HCEC 1CT (cell line): ENCODE measurements at regions not wholly inside any gene's neighbourhood (a gene's known extent, or its start where the extent isn't known, plus 50 kb on each side); places are given as distances from the start of the nearest gene placed in this dataset.
"Not testable (repeated sequence)": the region's sequence is repeated elsewhere in the genome, so short reads cannot be mapped to it uniquely, and the experiment has no call there.

Source experiments
- DNase-seq: peaks from one replicate; pipeline ENCODE4 v3.0.0-alpha.2; 2017

DNA sequence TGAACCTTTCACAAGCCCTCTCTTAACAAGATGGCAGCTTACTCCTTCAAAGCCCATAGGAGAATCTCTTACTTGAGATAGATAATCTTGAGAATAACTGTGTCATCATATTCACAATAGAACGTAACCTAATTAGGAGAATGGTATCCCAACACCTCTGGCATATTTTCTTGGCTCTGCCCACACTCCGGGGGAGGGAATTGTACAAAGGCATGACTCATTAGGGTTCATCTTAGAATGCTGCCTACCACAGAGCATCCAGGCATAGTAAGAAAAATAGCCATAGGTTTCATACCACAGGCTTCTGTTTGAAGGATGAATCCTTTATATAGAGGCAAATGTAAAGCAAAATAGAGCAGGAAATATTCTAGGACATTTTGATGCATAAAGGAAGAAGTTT is 1100.6 kb upstream of the CITED2 start:
- DNase-seq = no peak

DNA sequence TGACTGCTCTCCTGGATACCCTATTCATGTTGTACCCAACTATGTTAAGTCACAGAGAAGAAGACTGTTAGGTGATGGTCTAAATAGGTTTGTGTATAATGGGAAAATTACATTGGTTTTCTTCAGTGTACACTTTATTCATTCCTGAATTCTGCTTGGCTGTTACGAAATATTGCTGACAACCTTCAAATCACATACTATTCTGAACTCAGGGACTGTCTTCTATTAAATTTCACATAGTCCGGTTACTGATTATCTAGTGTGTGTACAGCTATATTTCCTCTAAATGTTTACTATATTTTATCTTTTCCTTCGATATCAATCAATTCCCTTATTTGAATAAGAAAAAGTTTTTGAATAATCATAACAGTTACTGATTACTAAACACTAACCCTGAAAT is 1090.3 kb upstream of the CITED2 start:
- no peak for DNase-seq

DNA sequence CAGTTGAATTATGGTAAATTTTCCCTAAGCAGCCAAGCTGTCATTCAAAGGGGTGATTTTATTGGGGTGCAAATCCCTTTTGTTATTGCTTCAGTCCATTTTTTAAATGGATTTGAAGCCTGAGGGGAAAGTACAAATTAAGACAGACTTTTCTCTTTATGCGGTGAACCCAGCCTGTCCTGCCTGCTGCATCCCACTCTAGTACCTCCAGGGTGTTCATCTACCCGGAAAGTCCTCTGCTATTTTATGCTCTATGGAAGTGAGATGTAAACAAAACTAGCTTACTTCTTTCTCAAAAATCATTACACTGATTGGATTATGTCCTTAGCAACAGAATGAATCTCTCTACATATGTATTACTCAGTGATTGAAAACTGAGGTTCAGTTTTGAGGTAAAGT is 1088.9 kb upstream of the CITED2 start:
- DNase-seq = peak; percentile 14

DNA sequence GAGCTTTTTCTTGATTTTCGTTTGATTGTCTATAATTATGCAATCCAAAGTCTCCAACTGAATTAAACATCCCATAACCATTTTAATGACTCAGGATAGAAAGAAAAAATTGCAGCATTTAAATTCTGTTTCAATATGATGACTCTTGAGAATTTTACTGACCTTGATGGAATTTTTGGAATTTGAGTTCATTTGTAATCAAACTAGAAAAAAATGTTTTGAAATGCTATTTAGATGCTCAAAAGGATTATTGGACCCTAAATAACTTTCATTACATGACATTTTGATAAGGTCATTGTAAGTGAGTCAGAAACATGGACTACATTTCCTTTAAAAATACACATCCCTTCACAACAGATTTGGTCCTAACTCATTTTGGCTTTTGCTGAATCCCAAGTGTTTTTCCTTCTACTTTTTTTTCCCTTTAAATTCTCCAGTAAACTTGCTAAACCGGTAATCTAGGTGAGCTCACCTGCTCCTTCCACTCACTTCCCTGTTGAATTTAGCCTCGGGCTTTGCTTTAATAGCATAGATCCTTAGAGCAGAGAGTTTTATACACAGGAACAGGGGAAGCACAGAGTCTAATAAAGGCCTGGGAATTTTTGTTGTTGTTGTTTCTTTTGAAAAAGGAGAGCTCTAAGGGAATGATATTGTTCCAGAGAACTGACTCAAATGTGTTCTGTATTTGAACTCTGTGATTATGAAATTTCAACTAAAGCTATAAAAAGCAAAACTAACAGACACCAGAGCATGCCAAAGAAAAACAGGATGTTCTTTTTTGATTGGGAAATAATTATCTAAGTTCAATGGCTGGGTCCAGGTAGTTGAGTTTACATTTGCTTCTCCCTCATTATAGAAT is 1088.2 kb upstream of the CITED2 start:
- DNase-seq = peak; percentile 88

DNA sequence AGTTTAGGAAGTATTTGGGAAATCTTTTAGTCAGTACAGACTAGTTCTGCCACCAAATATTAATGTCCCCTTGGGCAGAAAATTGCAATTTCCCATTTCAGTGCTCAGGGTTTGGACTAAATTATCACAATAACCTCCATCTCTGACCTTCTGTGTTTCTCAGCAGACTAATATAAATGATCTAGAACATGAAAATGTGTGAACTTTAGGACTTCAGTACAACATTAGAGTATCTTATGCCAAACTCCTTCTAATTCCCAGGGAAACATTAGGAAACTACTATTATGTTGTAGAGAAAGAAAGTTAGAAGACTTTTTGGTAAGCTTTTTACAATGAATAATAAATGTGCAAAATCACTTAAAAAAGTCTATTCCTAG is 1087.6 kb upstream of the CITED2 start:
- DNase-seq = no peak

DNA sequence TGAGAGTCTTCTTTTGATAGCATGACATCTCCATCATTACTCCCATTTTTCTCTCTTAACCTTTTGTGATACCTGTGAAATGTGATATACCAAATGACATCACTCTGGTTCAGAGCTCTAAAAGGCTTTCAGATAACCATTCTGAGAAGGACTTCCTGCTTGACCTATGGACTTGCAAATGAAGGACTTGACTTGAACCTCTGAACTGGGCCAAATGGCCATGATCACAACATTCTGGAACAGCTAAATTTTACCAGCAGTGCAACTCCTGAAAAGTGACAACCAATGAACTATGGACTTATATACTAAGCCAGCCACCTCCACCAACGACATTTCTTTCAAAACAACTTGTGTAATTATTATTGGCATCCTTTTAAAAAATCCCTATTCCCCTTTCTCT is 1085.8 kb upstream of the CITED2 start:
- no peak for DNase-seq

DNA sequence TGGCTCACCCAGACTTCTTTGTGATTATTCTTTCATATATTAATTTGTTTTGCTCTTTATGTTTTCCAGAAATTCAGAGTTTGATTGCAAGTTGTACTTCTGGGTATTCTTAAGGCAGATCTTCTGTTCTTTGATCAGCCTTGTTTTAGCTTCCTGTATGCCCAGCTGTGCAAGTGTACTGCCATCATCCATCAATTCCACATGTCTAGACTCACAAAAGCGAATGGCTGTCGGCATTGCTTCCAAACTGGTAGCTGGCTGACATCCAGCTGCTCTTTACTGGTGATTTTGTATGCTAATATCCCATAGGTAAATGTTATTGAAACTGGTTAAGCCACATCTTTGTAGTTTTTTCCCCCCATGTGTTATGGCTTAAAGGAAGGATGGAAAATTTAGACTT is 1084.8 kb upstream of the CITED2 start:
- no peak for DNase-seq

DNA sequence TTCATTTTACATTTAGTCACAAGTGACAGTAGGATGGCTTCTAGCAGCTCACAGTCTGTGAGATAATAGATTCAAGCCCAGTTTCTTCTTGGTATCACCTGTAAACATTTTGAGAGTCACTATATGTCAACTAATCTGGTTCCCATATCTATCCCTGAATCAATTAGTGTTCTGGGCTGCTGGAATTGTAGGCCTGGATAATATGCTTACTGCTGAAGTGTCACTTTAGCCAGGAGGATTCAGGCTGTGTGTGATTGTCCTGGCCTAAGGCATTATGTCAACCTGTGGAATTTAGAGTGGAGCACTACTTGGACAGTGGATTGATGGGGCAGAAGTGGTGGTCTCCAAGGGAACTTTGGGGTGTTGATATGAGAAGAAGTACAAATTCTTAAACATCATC is 1071.8 kb upstream of the CITED2 start:
- no peak for DNase-seq

DNA sequence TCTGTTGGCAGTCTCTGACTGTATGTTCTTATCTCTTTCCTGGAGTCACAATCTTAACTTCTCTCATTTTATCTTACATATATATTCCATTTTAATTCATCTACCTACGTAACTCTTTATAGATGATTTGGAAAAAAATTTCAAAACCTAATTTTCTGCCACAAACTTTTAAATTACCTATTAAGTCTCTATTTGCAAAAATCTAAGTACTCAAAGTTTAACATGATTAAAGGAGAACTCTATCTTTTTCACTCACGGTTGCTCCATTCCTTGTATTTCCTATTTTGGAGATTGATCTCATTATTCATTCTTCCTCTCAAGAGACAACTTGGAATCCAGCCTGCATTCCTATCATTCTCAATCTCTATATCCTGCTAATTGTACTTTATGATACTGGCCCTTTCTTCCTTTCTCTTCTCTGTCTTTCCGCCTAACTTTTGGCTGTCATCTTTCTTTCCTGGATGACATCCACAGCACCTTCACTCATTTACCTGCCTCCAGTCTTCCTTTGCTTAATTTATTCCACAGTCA is 1071.1 kb upstream of the CITED2 start:
- peak; percentile 78 for DNase-seq

DNA sequence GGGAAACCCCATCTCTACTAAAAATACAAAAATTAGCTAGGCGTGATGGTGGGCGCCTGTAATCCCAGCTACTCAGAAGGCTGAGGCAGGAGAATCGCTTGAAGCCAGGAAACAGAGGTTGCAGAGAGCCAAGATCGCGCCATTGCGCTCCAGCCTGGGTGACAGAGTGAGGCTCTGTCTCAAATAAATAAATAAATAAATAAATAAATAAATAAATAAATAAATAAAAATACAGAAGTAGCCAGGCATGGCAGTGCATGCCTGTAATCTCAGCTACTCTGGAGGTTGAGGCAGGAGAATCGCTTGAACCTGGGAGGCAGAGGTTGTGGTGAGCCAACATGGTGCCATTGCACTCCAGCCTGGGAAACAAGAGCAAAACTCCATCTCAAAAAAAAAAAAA is 1068.7 kb upstream of the CITED2 start:
- DNase-seq = not testable (repeated sequence)

DNA sequence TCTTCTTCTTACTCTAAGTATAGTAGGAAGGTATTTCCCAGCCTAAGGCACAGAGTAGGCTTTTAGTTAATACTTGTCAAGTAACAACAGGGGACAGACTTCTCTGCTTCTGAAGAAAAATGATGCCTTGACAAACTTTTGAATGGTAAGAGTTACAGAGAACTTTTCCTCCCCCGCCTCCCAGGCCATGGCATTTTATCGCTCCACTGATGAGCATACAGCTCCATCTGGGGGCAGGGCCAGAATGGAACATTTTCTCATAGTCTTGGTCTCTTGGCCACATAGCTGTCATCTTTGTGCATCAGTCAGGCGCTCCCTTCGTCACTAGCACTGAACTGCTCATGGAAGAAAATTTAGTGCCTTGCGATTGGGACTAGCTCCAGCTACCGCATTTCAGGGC is 1066.8 kb upstream of the CITED2 start:
- peak; percentile 62 for DNase-seq

DNA sequence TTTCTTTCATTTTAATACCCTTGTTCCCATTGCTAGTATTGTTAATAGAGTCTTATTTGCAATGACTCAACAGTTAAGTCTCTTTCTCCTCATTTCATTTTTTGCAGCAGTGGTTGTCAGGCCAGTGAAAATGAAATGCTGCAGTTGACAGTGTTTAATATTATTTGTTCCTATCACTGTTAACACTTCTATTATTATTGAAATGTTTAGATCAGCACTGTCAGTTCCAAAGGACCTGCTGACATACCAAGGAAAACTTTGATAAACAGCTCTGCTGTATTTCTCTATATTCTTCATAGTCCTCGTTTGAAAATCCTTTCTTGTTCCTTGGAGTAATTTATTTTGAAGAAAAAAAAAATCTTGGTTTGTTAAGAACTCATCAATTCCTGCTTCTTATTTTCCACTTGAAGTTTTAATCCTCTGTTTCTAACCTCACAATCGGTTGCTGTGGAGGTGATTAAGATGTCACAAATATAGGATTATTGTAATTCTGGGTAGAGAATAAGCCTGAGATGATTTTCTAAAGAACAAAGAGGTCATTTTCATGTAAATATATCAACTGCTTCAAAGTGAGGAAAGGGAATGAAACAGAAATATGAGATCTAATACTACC is 1065.9 kb upstream of the CITED2 start:
- no peak for DNase-seq

DNA sequence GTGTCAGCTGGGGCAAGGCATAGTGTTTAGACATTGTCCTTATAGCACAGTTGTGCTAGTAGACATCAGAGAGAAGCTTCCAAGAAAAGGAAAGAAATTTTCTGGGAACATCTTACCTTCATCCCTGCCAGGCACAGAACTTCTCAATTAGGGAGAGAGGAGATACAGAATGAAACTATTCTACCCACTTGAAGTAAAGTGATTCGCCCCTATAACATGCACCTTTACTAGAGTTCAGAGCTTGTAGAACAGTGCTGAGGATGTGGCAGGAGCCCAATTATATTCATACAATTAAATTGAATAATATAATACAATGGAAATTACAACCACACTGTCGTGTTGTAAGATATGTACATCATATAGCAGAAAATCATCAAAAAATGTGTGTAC is 1063.9 kb upstream of the CITED2 start:
- DNase-seq = peak; percentile 13

DNA sequence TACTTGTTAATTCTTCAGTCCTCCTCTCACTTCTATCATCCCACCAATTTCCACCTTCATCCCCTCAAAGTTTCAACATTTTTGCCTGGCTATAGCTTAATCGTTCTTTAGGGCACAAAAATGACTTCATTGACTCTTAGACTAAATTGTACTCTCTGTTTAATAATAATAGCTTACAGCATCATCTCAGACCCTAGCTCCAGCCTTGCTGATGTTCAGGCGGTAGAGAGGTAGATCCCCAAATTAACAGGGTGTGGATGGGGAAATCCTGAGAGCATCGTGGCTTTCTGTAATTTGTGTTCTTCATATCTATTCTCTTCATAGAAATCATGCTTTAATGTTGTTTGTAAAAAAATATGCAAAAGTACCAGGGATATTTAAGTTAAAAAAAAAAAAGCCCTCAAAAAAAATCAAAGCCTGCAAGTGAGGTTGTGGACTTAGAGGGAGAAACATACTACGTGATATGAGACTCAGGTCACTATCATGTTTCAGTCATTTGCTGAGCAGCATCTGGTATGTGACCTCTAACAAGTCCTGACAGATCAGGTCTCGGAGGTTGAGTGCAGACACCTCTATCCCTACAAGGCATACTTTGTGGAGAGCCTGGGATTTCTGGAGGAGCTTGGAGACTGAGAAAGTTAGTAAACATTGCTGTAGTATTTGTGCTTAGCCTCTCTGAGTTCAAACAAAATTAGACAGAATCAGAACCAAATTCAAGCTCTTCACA is 1063.3 kb upstream of the CITED2 start:
- DNase-seq = no peak

DNA sequence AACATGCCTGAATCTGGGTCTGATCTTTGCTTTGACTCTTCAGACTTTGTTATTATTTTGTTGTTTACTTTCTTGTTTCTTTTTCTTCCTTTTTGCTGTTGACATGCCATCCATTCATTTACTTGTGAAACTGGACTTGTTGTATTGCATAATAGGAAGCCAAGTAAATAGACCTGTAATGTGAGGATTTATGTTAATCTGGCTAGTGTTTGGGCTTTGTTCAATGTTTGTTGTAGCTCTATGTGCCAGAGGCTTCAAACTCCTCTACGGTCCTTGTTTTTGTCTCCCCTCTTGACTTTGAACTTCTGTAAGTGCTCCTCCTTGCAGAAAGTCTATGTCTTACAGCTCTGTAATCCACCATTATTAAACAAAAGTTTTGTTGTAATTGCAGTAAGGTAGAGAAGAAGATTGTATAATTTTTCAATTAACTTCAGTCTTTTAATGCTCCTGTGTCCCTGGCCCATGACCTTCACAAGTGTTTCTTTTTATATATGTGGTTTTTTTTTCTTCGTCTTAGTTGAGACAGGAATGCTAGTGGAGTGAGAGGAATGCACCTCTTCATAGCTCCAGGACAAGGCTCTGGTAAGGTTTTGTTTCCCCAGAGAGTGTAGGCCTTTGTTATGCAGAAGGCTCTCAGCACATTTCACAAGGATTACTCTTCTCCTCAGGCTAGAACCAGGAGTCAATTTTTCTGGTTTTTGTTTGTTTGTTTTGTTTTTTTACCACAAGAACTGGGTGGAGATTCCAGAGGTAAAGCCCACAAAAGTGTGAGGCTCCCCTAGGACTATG is 1061.8 kb upstream of the CITED2 start:
- no peak for DNase-seq

DNA sequence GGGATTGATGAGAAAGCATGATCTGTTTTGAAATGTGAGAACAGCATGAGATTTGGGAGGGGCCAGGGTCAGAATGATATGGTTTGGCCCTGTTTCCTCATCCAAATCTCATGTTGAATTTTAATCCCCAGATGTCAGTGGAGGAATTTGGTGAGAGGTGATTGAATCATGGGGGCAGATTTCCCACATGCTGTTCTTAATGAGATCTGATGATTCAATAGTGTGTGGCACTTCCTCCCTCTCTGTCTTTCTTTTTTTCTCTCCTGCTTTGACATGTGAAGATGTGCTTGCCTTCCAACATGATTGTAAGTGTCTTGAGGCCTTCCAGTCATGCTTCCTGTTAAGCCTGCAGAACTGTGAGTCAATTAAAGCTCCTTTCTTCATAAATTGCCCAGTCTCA is 1060.3 kb upstream of the CITED2 start:
- peak; percentile 65 for DNase-seq

DNA sequence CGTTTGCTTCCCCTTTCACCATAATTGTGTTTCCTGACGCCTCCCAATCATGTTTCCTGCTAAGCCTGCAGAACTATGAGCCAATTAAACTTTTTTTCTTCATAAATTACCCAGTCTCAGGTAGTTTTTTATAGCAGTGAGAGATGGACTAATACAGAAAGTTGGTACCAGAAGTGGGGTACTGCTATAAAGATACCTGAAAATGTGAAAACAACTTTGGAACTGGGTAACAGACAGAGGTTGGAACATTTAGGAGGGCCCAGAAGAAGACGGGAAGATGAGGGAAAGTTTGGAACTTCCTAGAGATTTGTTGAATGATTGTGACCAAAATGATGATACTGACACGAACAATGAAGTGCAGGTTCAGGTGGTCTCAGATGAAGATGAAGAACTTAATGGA is 1058.6 kb upstream of the CITED2 start:
- no peak for DNase-seq

DNA sequence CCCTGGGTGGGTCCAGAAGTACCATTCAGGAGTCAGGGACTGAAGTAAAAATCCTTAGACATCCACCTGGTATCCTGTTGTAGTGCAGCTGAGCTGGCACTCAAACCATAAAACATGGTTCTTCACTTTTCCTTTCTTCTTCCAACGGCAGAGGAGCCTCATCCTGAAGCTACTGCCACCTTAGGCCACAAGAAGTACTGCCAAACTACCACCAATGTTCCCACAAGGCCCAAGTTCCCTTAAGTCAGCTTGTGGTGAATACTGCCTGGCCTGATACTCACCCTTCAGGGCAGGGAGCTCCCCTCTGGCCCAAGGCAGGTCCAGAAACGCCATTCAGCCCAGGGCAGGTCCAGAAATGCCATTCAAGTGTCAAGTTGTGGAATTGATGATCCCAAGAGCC is 1053.4 kb upstream of the CITED2 start:
- DNase-seq = no peak

DNA sequence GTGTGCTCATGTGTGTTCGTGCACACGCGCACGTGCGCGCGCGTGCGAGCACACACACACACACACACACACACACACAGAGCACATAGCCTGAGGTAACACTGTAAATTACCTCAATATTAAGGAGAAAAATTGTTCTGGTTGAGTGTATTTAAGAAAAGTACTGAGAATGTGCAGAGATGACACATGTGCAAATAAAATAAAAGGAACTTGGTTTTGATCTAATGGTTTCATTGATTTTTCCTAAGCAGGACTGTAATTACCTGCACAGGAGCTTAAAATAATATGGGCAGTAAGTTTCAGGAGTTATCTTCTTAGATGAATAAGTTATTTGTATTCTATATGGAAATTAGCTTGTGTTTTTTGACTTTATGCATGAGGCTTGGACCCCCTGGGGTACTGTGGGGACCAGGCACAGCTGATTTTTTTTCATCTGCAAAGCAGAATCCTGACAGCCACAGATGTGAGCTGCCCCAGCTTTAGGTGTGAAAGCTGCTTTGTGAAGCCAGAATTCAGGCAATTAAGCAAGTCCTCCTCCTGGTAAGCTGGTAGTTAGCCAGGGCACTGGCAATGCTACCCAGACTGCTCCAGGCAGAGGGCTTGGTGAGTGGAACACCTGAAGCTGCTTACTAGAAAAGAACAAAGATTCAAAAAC is 1040.6 kb upstream of the CITED2 start:
- no peak for DNase-seq

DNA sequence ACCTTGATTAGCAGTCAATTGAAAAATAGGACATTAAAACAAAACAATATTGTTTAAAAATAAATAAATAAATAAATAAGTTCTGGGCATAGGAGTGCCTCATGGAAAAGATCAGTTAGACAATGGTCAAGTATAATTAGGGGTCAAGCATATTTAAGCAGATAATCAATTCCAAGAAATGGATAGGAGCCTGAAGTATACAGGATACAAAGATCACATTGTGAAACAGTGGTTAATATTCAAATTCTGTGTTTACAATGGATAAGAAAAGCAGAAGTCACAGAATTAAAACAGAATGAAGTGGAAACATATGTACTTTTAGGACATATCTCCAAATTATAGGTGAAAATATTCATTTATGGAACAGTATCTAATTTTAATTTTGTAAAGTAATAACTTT is 1028.6 kb upstream of the CITED2 start:
- no peak for DNase-seq

DNA sequence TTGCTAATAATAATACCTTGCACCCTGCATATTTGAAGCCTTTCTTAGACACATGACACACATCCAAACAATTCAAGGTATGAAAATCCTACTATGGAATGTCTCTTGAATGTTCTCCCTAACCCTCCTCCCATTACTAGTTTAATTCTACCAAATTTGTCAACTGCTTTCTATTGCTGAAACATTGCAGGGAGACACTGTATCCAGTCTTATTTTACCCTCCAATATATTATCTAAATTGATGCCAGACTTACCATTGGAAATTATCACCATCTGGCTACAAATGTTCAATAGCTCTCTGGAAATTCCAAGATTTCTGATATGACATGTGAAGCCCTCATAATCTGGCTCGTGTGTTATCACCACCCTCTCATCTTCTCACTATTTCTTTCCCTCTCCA is 1027.3 kb upstream of the CITED2 start:
- peak; percentile 44 for DNase-seq

DNA sequence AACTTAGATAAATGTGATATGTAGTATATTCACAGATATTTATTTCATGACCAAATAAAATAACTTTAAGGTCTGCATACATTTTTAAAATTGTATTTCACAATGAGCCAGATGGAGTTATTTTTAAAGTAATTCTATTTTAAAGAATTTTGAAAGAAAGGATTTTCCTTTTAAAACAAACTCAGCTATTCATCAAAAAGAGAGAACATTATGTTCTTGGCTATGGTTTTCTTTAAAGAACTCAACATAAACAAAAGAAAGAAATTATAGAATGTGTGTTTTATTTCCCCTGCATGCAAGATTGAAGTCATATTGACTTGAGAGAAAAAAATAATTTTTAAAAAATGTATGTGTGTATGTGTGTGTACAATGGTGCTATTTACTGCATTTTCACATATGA is 1023.6 kb upstream of the CITED2 start:
- DNase-seq = no peak

DNA sequence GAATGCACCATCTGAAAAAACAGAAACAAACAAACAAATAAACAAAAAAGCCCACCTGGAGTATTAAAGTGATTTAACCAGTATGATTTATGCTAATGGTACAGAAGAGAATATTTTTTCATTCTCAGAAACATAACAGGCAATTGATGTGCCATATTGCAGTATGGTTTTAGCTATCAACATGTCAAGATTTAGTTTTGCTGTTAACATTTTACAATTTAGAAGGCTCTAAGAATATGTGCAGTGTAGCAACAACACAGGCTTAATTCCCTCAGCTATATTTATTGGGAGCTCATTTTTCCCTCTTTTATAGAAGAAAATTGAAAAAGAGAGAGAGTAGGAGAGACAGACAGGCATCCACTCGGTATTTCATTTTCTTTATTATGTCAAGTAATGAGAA is 1022.7 kb upstream of the CITED2 start:
- DNase-seq = no peak
